Activated CD4-positive, alpha-beta T cell treated with anti-CD3 and anti-CD28 coated beads for 36 hours (primary cell): ENCODE measurements at regions not wholly inside any gene's neighbourhood (a gene's known extent, or its start where the extent isn't known, plus 50 kb on each side); places are given as distances from the start of the nearest gene placed in this dataset.

Source experiments
- ATAC-seq: fragments of 200-7000 bp; cut with Tn5 transposase; one replicate; pipeline ENCODE4 v1.10.0; 2021; ENCODE audit warnings: mild to moderate bottlenecking, moderate library complexity
- CTCF ChIA-PET: fragments of 350-600 bp; sonication (Branson Sonifier 250); formaldehyde crosslinking; loops from one replicate; lab custom pipeline; 2021; ENCODE audit warnings: antibody characterized with exemption; lab: Charles Lee
- POLR2A ChIA-PET: fragments of 350-600 bp; sonication (Branson Sonifier 250); formaldehyde crosslinking; loops from one replicate; lab custom pipeline; 2021; ENCODE audit warnings: antibody characterized with exemption, inconsistent platforms; lab: Charles Lee
- DNase-seq: peaks from one replicate; pipeline ENCODE4 v3.0.0-alpha.2; 2020
- H3K27ac Mint-ChIP-seq: one replicate; pipeline ENCODE4 v1.8.0; 2021; ENCODE audit warnings: mixed read lengths
- H3K27me3 Mint-ChIP-seq: one replicate; pipeline ENCODE4 v1.8.0; 2021; ENCODE audit warnings: mixed read lengths
- H3K36me3 Mint-ChIP-seq: one replicate; pipeline ENCODE4 v1.8.0; 2021; ENCODE audit warnings: low read depth, mixed read lengths
- H3K4me1 Mint-ChIP-seq: one replicate; pipeline ENCODE4 v1.8.0; 2021; ENCODE audit warnings: mixed read lengths
- H3K4me3 Mint-ChIP-seq: one replicate; pipeline ENCODE4 v1.8.0; 2021; ENCODE audit warnings: mild to moderate bottlenecking, moderate library complexity, mixed read lengths
- H3K9me3 Mint-ChIP-seq: one replicate; pipeline ENCODE4 v1.8.0; 2021; ENCODE audit warnings: low read depth, mixed read lengths
- intact Hi-C, 2 experiments: fragments of 100-400 bp; cut with DNase I in 1 of 2; cut with micrococcal nuclease in 1 of 2; formaldehyde crosslinking; loops; one replicate each; pipeline versions ENCODE4 v1.14.2 to v1.15.1; 2022 to 2024; cut with DNase I, micrococcal nuclease

DNA sequence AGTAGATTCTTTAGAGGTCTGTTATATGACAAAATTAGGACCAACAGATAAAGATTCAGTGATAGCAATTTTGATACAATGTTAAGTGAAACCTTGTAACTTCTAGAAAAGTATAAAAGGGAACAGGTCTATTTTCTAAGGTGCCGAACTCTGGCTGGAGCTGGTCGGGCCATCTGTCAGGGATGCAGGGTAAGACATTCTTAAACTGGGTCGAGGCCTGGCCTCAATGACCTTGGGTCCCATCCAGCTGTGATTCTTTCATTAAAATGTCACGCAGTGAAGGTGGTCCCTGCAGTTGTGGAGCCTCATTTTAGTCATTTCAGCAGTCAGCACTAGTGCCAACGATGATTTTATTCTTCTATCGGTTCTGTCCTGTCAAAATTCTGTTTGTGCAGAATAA is 271.9 kb upstream of the SPRY2 start:
- intact Hi-C loops: no loop called here
- no peaks in the 10 kb centered on the region for H3K4me1 Mint-ChIP-seq
- DNase-seq (no peak), ATAC-seq (no peak)
- POLR2A ChIA-PET: no interaction called here
- no peak overlapping the region for H3K4me3 Mint-ChIP-seq
- H3K9me3 Mint-ChIP-seq: no peaks in the 10 kb centered on the region
- no peak overlapping the region for H3K27ac Mint-ChIP-seq
- no peaks in the 10 kb centered on the region for H3K36me3 Mint-ChIP-seq
- no peaks in the 10 kb centered on the region for H3K27me3 Mint-ChIP-seq
- CTCF ChIA-PET: no interaction called here

DNA sequence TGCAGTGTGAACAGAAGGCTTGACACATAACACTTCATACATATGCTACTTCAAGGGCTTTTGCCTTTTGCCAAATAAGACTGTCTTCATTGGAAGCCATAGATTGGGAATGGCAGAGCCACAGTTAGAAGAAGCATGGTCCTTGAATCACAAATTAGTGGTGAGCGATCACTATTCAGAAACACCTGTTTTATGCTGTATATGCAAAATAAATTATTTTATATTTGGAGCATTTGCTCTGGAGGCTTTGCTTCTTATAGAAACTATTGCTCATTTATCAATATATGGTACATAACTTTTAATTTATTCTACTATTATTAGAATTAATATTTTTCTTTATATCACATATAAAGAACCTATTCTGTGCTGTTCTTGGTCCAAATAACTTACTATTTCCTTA is 270.4 kb upstream of the SPRY2 start:
- H3K4me1 Mint-ChIP-seq: peaks cover 2% of the 10 kb centered on the region

DNA sequence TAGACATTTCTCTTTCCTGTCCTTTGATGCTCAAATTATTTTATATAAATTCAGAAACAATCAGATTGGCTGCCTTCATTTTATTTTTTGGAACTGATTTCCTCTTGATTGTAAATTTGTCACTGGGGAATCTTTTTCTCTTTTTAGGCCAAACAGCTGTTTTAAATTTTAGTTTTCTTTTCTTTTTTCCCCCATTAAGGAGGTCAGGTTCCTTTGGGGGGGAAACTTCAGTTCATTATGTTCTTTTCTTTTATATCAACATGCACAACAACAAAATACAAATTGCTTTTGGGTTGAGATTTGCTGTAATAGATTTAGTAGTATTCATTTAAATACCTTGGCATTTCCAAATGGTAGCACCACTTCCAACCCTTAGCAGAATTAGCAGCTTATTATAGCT is 264.8 kb upstream of the SPRY2 start:
- ATAC-seq: no peak
- H3K36me3 Mint-ChIP-seq: no peaks in the 10 kb centered on the region
- POLR2A ChIA-PET: no interaction called here

More for the DNA sequence above, 270.4 kb upstream of the SPRY2 start:
- DNase-seq: no peak
- ChIA-PET CTCF (no interaction called here), POLR2A (no interaction called here)
- intact Hi-C loops: no loop called here
- H3K9me3 Mint-ChIP-seq: no peaks in the 10 kb centered on the region
- no peak for ATAC-seq
- H3K27ac Mint-ChIP-seq: no peak overlapping the region
- H3K36me3 Mint-ChIP-seq: no peaks in the 10 kb centered on the region
- H3K27me3 Mint-ChIP-seq: no peaks in the 10 kb centered on the region
- no peak overlapping the region for H3K4me3 Mint-ChIP-seq

DNA sequence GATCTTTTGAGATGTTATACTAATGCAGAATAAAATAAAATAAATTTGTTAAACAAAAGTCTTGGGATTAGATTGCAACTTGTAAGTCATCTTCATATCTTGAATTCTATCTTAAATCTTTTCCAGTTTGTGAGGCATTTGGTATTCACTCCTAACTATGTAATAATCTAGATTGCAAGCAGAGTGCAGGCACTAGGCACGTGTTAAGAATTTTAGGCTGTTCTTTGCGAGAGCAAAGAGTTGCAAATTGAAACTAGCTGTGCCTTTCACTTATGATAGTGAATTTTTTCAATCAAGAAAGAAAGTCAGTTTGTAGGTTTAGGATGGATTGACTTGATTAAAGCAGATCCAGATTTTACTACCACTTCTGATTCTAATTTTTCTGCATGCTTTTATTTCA is 264.1 kb upstream of the SPRY2 start:
- Mint-ChIP-seq H3K27ac (no peak overlapping the region), H3K4me3 (no peak overlapping the region), H3K27me3 (no peaks in the 10 kb centered on the region), H3K36me3 (no peaks in the 10 kb centered on the region), H3K4me1 (peaks cover 2% of the 10 kb centered on the region), H3K9me3 (no peaks in the 10 kb centered on the region)
- POLR2A ChIA-PET: no interaction called here
- DNase-seq: no peak
- intact Hi-C loops: no loop called here
- no peak for ATAC-seq
- CTCF ChIA-PET: no interaction called here

More for the DNA sequence above, 264.8 kb upstream of the SPRY2 start:
- Mint-ChIP-seq H3K4me1 (peaks cover 2% of the 10 kb centered on the region), H3K4me3 (no peak overlapping the region), H3K27me3 (no peaks in the 10 kb centered on the region), H3K9me3 (no peaks in the 10 kb centered on the region), H3K27ac (no peak overlapping the region)
- intact Hi-C loops: no loop called here
- CTCF ChIA-PET: no interaction called here
- no peak for DNase-seq

DNA sequence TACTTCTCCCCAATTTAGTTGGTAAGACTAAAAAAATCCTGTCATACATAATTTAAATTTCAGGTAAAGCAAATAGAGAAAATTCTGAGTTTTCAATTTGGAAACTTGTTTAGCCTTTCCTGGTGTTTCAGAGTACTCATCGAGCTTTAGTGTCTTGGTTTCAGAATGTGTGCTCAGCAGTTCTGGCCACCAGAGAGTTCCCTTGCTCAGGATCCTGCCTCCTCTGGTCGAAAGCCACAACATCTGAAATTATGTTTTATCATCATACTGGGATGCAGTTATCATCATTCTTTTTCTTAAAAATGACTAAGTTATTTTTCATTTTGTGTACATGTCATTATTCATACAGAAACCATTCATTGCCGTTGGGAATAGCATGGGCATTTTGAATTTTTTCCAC is 263.2 kb upstream of the SPRY2 start:
- no peak overlapping the region for H3K4me3 Mint-ChIP-seq
- DNase-seq (no peak), ATAC-seq (no peak)
- no peaks in the 10 kb centered on the region for H3K9me3 Mint-ChIP-seq
- H3K36me3 Mint-ChIP-seq: no peaks in the 10 kb centered on the region
- H3K27me3 Mint-ChIP-seq: no peaks in the 10 kb centered on the region
- ChIA-PET POLR2A (no interaction called here), CTCF (no interaction called here)
- H3K27ac Mint-ChIP-seq: no peak overlapping the region
- intact Hi-C loops: no loop called here
- peaks cover 2% of the 10 kb centered on the region for H3K4me1 Mint-ChIP-seq

DNA sequence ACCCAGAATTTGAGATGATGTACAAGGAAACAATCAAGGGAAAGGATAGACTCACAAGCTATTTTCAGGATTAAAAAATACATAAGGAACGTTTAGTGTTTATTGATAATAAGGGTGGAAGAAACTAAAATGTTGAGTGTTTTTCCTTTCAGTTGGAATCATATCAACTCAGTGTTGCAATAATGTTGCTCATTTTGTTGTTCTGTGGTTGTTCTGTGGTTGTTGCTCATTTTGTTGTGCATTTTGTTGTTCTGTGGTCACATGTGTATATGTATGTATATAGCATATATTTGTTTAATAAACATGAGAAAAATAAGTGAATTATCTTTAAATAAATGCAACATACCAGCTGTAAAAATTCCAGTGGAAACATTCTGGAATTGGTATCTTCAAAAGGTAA is 262.4 kb upstream of the SPRY2 start:
- H3K36me3 Mint-ChIP-seq: no peaks in the 10 kb centered on the region
- peaks cover 2% of the 10 kb centered on the region for H3K4me1 Mint-ChIP-seq
- intact Hi-C loops: no loop called here
- no peak for ATAC-seq
- CTCF ChIA-PET: no interaction called here
- DNase-seq: no peak
- no peaks in the 10 kb centered on the region for H3K9me3 Mint-ChIP-seq
- H3K4me3 Mint-ChIP-seq: no peak overlapping the region
- no peaks in the 10 kb centered on the region for H3K27me3 Mint-ChIP-seq
- H3K27ac Mint-ChIP-seq: no peak overlapping the region
- POLR2A ChIA-PET: no interaction called here

DNA sequence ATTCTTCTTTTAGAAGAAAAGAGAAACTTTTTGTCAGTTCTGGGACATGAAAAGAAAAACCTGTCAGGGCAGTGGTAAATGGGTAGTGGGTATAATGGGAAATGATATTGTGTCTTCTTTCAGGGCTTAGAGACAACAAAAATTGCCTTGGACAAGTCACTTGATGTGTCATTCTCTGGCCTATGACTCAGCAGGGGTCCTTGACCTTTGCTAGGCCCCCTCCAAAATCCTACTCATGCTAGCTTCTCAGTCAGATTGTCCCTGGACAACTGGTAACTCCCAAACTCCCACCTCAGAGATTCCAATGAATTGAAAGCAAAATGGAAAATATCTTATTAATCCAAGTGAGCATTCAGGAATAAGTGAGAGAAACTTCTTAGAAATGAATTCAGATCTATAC is 258.8 kb upstream of the SPRY2 start:
- Mint-ChIP-seq H3K27me3 (no peaks in the 10 kb centered on the region), H3K9me3 (no peaks in the 10 kb centered on the region), H3K27ac (no peak overlapping the region), H3K4me1 (no peaks in the 10 kb centered on the region), H3K4me3 (no peak overlapping the region), H3K36me3 (no peaks in the 10 kb centered on the region)
- CTCF ChIA-PET: no interaction called here
- intact Hi-C loops: no loop called here
- POLR2A ChIA-PET: no interaction called here
- ATAC-seq (no peak), DNase-seq (no peak)

DNA sequence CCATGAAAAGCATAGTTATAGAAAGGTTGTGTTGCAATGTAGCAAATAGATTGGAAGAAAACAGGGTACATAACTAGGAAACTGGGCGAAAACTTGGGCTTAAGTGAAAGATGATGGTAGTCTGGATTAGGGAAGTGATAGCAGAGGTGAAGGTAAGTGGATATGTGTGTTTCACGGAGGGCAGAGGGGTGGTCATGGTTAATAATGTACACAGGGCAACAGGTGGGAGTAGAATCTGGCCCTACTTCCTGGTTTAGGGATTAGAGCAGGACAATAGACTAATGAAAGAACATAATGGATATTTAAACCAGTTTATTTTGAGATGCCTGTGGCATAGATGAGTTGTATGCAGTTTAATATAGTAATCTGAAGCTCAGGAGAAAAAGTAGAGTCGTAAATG is 257.3 kb upstream of the SPRY2 start:
- intact Hi-C loops: no loop called here
- ATAC-seq (no peak), DNase-seq (no peak)
- Mint-ChIP-seq H3K27ac (no peak overlapping the region), H3K36me3 (no peaks in the 10 kb centered on the region), H3K4me1 (no peaks in the 10 kb centered on the region), H3K27me3 (no peaks in the 10 kb centered on the region), H3K9me3 (no peaks in the 10 kb centered on the region), H3K4me3 (no peak overlapping the region)
- ChIA-PET CTCF (no interaction called here), POLR2A (no interaction called here)

DNA sequence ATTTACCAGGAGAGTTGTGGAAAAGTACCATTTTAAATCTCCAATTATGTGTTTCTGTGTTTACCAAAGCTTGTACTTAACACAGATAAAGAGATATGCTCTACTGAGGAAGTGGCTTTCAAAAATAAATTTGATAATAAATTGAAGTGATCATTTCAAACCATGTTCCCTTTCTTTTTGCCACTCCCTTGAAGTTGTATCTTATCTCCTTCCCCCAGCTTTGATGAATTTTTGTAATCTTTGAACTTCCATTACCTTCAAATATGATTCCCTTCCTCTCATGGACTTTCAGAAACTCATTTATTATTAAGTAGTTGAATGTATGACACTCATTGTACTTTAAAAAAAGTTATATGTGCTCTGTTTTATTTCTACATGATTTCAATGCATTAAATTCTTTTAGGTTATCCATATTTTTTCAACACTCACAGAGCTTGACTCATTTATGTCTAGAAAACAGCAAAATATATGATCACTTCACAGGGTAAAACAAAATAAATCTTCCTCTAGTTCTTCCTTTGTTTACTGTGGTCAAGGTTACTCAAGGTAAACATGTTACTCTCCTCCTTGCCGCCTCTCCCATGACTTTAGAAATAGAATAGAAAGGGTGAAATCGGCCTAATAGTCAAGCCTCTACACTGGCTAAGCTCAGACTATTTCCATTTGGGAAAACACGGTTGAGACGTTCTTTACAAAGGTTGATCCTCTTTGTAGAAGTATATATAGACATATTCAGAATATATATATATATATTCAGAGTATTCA is 251.2 kb upstream of the SPRY2 start:
- DNase-seq (no peak), ATAC-seq (no peak)
- no peaks in the 10 kb centered on the region for H3K27me3 Mint-ChIP-seq
- no peaks in the 10 kb centered on the region for H3K4me1 Mint-ChIP-seq
- no peak overlapping the region for H3K27ac Mint-ChIP-seq
- ChIA-PET POLR2A (no interaction called here), CTCF (no interaction called here)
- H3K9me3 Mint-ChIP-seq: no peaks in the 10 kb centered on the region
- intact Hi-C loops: no loop called here
- H3K36me3 Mint-ChIP-seq: no peaks in the 10 kb centered on the region
- H3K4me3 Mint-ChIP-seq: no peak overlapping the region

DNA sequence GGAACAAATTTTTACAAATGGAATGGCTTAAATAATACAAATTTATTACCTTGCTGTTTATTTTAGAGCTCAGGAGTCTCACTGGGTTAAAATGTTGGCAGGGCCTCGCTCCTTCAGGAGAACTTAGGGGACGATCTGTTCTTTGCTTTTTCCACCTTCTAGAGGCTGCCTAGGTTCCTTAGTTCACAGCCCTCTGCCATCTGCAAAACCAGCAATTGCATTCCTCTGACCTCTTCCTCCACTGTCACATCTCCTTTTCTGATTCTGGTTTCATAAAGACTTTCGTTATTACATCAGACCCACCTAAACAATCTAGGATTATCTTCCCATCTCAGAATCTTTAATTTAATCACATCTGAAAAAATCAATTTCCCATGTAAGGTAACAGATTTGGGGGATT is 249.6 kb upstream of the SPRY2 start:
- Mint-ChIP-seq H3K4me1 (no peaks in the 10 kb centered on the region), H3K36me3 (no peaks in the 10 kb centered on the region), H3K27me3 (no peaks in the 10 kb centered on the region), H3K27ac (no peak overlapping the region), H3K9me3 (no peaks in the 10 kb centered on the region), H3K4me3 (no peak overlapping the region)
- DNase-seq (no peak), ATAC-seq (no peak)
- POLR2A ChIA-PET: no interaction called here
- CTCF ChIA-PET: no interaction called here
- intact Hi-C loops: no loop called here

DNA sequence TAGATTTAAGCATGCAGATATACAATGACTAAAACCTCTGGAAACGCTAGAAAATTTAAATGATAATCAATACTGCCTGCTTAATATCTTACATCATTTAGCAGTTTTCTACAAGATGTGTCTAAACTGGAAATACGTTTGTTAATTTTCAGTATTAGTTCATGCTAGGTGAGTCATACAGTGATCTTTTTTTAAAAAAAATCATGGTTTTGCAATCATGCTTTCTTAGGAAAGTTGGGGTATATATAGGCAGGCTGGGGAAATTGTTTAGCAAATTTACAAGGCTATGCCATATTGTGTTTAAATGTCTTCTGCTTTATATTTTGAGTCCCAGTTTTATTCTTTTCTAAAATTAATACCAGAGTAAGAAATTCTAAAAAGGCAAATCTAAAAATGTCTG is 245.4 kb upstream of the SPRY2 start:
- ATAC-seq (no peak), DNase-seq (no peak)
- POLR2A ChIA-PET: no interaction called here
- Mint-ChIP-seq H3K27ac (no peak overlapping the region), H3K9me3 (peaks cover 4% of the 10 kb centered on the region), H3K36me3 (no peaks in the 10 kb centered on the region), H3K27me3 (no peaks in the 10 kb centered on the region), H3K4me3 (no peak overlapping the region), H3K4me1 (no peaks in the 10 kb centered on the region)
- intact Hi-C loops: no loop called here
- CTCF ChIA-PET: no interaction called here

DNA sequence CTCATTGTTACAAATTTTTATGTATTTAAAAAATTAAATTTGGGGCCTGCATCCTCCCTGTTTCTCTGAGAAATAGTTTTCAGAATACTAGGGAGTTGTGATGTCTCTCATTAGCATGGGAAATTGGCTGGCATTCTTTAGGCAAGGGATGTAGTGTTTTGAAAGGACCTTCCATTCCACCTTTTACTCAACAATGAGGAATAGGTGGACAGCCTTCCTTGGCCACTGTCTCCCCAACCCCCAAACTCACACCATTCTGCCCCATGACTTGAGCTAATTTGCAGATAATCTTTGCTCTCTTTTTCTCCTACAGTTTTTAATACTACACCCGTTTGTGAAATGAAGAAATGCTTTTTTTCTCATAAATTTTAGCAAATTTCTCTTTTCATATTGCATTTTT is 244.6 kb upstream of the SPRY2 start:
- intact Hi-C loops: no loop called here
- H3K4me1 Mint-ChIP-seq: no peaks in the 10 kb centered on the region
- no peak overlapping the region for H3K4me3 Mint-ChIP-seq
- no peaks in the 10 kb centered on the region for H3K27me3 Mint-ChIP-seq
- no peaks in the 10 kb centered on the region for H3K36me3 Mint-ChIP-seq
- H3K9me3 Mint-ChIP-seq: peaks cover 4% of the 10 kb centered on the region
- DNase-seq: no peak
- ChIA-PET CTCF (interaction anchor here (0.7 kb wide), 1 partner anchor 35 kb away, joined by 3 read pairs; no protein-coding TSS in a partner anchor), POLR2A (no interaction called here)
- no peak for ATAC-seq
- H3K27ac Mint-ChIP-seq: no peak overlapping the region
